Liver (tissue), 3 donors: ENCODE measurements at regions not wholly inside any gene's neighbourhood (a gene's known extent, or its start where the extent isn't known, plus 50 kb on each side); places are given as distances from the start of the nearest gene placed in this dataset.

Experiments
- TAF1 ChIP-seq: conservative IDR thresholded peaks from 2 replicates; pipeline ENCODE4 v1.6.1; 2016; ENCODE audit warnings: antibody characterized with exemption, mild to moderate bottlenecking
- TF ChIP-seq, protein P1 (sequence below): fragments of 150-350 bp; IDR thresholded peaks from 2 replicates; pipeline ENCODE4 v1.5.1; 2017; ENCODE audit warnings: improper control_type of control experiment, low read depth, low read length; ENCODE audit not compliant: missing input control
- donor health status: healthy.
- donor health status: healthy.

- TF ChIP-seq TAF1, result no peak
- TF ChIP-seq, protein P1, sequence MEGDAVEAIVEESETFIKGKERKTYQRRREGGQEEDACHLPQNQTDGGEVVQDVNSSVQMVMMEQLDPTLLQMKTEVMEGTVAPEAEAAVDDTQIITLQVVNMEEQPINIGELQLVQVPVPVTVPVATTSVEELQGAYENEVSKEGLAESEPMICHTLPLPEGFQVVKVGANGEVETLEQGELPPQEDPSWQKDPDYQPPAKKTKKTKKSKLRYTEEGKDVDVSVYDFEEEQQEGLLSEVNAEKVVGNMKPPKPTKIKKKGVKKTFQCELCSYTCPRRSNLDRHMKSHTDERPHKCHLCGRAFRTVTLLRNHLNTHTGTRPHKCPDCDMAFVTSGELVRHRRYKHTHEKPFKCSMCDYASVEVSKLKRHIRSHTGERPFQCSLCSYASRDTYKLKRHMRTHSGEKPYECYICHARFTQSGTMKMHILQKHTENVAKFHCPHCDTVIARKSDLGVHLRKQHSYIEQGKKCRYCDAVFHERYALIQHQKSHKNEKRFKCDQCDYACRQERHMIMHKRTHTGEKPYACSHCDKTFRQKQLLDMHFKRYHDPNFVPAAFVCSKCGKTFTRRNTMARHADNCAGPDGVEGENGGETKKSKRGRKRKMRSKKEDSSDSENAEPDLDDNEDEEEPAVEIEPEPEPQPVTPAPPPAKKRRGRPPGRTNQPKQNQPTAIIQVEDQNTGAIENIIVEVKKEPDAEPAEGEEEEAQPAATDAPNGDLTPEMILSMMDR, result no peak
Observed at GRCh38 chr4:187183826-187184225, 460.2 kb upstream of the FAT1 start.
